Activated CD4-positive, alpha-beta memory T cell treated with anti-CD3 and anti-CD28 coated beads for 36 hours (primary cell): ENCODE measurements at regions not wholly inside any gene's neighbourhood (a gene's known extent, or its start where the extent isn't known, plus 50 kb on each side); places are given as distances from the start of the nearest gene placed in this dataset.

Experiments used
- CTCF ChIA-PET: fragments of 350-600 bp; sonication (Branson Sonifier 250); formaldehyde crosslinking; loops from one replicate; lab custom pipeline; 2021; ENCODE audit warnings: antibody characterized with exemption, inconsistent platforms; lab: Charles Lee
- POLR2A ChIA-PET: fragments of 350-600 bp; sonication (Branson Sonifier 250); formaldehyde crosslinking; loops from one replicate; lab custom pipeline; 2021; ENCODE audit warnings: antibody characterized with exemption; lab: Charles Lee
- DNase-seq: peaks from one replicate; pipeline ENCODE4 v3.0.0-alpha.2; 2020
- H3K27ac Mint-ChIP-seq: one replicate; pipeline ENCODE4 v1.8.0; 2021; ENCODE audit warnings: mixed read lengths
- H3K27me3 Mint-ChIP-seq: one replicate; pipeline ENCODE4 v1.8.0; 2021; ENCODE audit warnings: mixed read lengths
- H3K36me3 Mint-ChIP-seq: one replicate; pipeline ENCODE4 v1.8.0; 2021; ENCODE audit warnings: mixed read lengths
- H3K4me1 Mint-ChIP-seq: one replicate; pipeline ENCODE4 v1.8.0; 2021; ENCODE audit warnings: low read depth, mixed read lengths
- H3K4me3 Mint-ChIP-seq: one replicate; pipeline ENCODE4 v1.8.0; 2021; ENCODE audit warnings: mild to moderate bottlenecking, mixed read lengths
- H3K9me3 Mint-ChIP-seq: one replicate; pipeline ENCODE4 v1.8.0; 2021; ENCODE audit warnings: mixed read lengths
- intact Hi-C: fragments of 100-400 bp; cut with micrococcal nuclease; formaldehyde crosslinking; loops from one replicate; pipeline ENCODE4 v1.15.1; 2023

GRCh38 chr18:68098655-68099054, 582.1 kb upstream of the DSEL start:
- Mint-ChIP-seq H3K27ac (no peak overlapping the region), H3K27me3 (no peaks in the 10 kb centered on the region), H3K4me1 (no peaks in the 10 kb centered on the region), H3K36me3 (no peaks in the 10 kb centered on the region), H3K4me3 (no peak overlapping the region), H3K9me3 (no peaks in the 10 kb centered on the region)
- no peak for DNase-seq
- ChIA-PET CTCF (no interaction called here), POLR2A (no interaction called here)
- intact Hi-C loops: no loop called here

- Mint-ChIP-seq H3K27me3 (no peaks in the 10 kb centered on the region), H3K4me1 (no peaks in the 10 kb centered on the region), H3K9me3 (peaks cover 2% of the 10 kb centered on the region), H3K36me3 (no peaks in the 10 kb centered on the region), H3K4me3 (no peak overlapping the region), H3K27ac (no peak overlapping the region)
- CTCF ChIA-PET: no interaction called here
- POLR2A ChIA-PET: no interaction called here
- DNase-seq: no peak
- intact Hi-C loops: no loop called here
These were observed 570.0 kb upstream of the DSEL start for GRCh38 chr18:68086481-68086880.

- Mint-ChIP-seq H3K9me3 (peaks cover 2% of the 10 kb centered on the region), H3K4me1 (no peaks in the 10 kb centered on the region), H3K36me3 (no peaks in the 10 kb centered on the region), H3K27me3 (no peaks in the 10 kb centered on the region), H3K27ac (no peak overlapping the region), H3K4me3 (no peak overlapping the region)
- CTCF ChIA-PET: no interaction called here
- intact Hi-C loops: no loop called here
- DNase-seq: no peak
- POLR2A ChIA-PET: no interaction called here
These were observed 568.7 kb upstream of the DSEL start for GRCh38 chr18:68085251-68085650.

GRCh38 chr18:68083776-68084175, 567.3 kb upstream of the DSEL start:
- Mint-ChIP-seq H3K9me3 (peaks cover 2% of the 10 kb centered on the region), H3K27ac (no peak overlapping the region), H3K36me3 (no peaks in the 10 kb centered on the region), H3K27me3 (no peaks in the 10 kb centered on the region), H3K4me1 (no peaks in the 10 kb centered on the region), H3K4me3 (no peak overlapping the region)
- intact Hi-C loops: no loop called here
- CTCF ChIA-PET: no interaction called here
- POLR2A ChIA-PET: no interaction called here
- no peak for DNase-seq

- Mint-ChIP-seq H3K36me3 (no peaks in the 10 kb centered on the region), H3K4me3 (no peak overlapping the region), H3K4me1 (no peaks in the 10 kb centered on the region), H3K27me3 (no peaks in the 10 kb centered on the region), H3K27ac (no peak overlapping the region), H3K9me3 (peaks cover 2% of the 10 kb centered on the region)
- intact Hi-C loops: no loop called here
- CTCF ChIA-PET: no interaction called here
- DNase-seq: no peak
- POLR2A ChIA-PET: no interaction called here
These were observed 566.6 kb upstream of the DSEL start for GRCh38 chr18:68083131-68083530.

GRCh38 chr18:68072744-68073143, 556.2 kb upstream of the DSEL start:
- no peaks in the 10 kb centered on the region for H3K4me1 Mint-ChIP-seq
- intact Hi-C loops: no loop called here
- no peaks in the 10 kb centered on the region for H3K36me3 Mint-ChIP-seq
- DNase-seq: no peak
- no peak overlapping the region for H3K27ac Mint-ChIP-seq
- H3K27me3 Mint-ChIP-seq: no peaks in the 10 kb centered on the region
- H3K9me3 Mint-ChIP-seq: peaks cover 6% of the 10 kb centered on the region
- ChIA-PET POLR2A (no interaction called here), CTCF (no interaction called here)
- H3K4me3 Mint-ChIP-seq: no peak overlapping the region

- Mint-ChIP-seq H3K27me3 (no peaks in the 10 kb centered on the region), H3K4me1 (no peaks in the 10 kb centered on the region), H3K4me3 (no peak overlapping the region), H3K9me3 (peaks cover 8% of the 10 kb centered on the region), H3K27ac (no peak overlapping the region), H3K36me3 (no peaks in the 10 kb centered on the region)
- CTCF ChIA-PET: no interaction called here
- DNase-seq: no peak
- intact Hi-C loops: no loop called here
- POLR2A ChIA-PET: no interaction called here
These were observed 544.4 kb upstream of the DSEL start for GRCh38 chr18:68060871-68061270.

GRCh38 chr18:68056936-68057335, 540.4 kb upstream of the DSEL start:
- intact Hi-C loops: no loop called here

GRCh38 chr18:68054669-68055068, 538.1 kb upstream of the DSEL start:
- peaks cover 2% of the 10 kb centered on the region for H3K9me3 Mint-ChIP-seq
- intact Hi-C loops: no loop called here
- H3K4me3 Mint-ChIP-seq: no peak overlapping the region
- POLR2A ChIA-PET: no interaction called here
- no peak overlapping the region for H3K27ac Mint-ChIP-seq
- no peaks in the 10 kb centered on the region for H3K27me3 Mint-ChIP-seq
- no peaks in the 10 kb centered on the region for H3K4me1 Mint-ChIP-seq
- DNase-seq: no peak
- no peaks in the 10 kb centered on the region for H3K36me3 Mint-ChIP-seq
- CTCF ChIA-PET: no interaction called here

More at GRCh38 chr18:68056936-68057335, 540.4 kb upstream of the DSEL start:
- ChIA-PET POLR2A (no interaction called here), CTCF (no interaction called here)
- Mint-ChIP-seq H3K4me1 (no peaks in the 10 kb centered on the region), H3K36me3 (no peaks in the 10 kb centered on the region), H3K4me3 (no peak overlapping the region), H3K27me3 (no peaks in the 10 kb centered on the region), H3K27ac (no peak overlapping the region), H3K9me3 (peaks cover 2% of the 10 kb centered on the region)
- no peak for DNase-seq

GRCh38 chr18:68053290-68053689, 536.8 kb upstream of the DSEL start:
- no peak overlapping the region for H3K27ac Mint-ChIP-seq
- no peak overlapping the region for H3K4me3 Mint-ChIP-seq
- peaks cover 2% of the 10 kb centered on the region for H3K9me3 Mint-ChIP-seq
- H3K36me3 Mint-ChIP-seq: no peaks in the 10 kb centered on the region
- intact Hi-C loops: no loop called here
- CTCF ChIA-PET: no interaction called here
- H3K27me3 Mint-ChIP-seq: no peaks in the 10 kb centered on the region
- POLR2A ChIA-PET: no interaction called here
- no peak for DNase-seq
- no peaks in the 10 kb centered on the region for H3K4me1 Mint-ChIP-seq

GRCh38 chr18:68041327-68041726, 524.8 kb upstream of the DSEL start:
- no peak for DNase-seq
- no peaks in the 10 kb centered on the region for H3K9me3 Mint-ChIP-seq
- POLR2A ChIA-PET: no interaction called here
- H3K27ac Mint-ChIP-seq: no peak overlapping the region
- no peaks in the 10 kb centered on the region for H3K27me3 Mint-ChIP-seq
- no peaks in the 10 kb centered on the region for H3K36me3 Mint-ChIP-seq
- no peaks in the 10 kb centered on the region for H3K4me1 Mint-ChIP-seq
- H3K4me3 Mint-ChIP-seq: no peak overlapping the region
- intact Hi-C loops: no loop called here
- CTCF ChIA-PET: no interaction called here

GRCh38 chr18:68040198-68040597, 523.7 kb upstream of the DSEL start:
- H3K4me1 Mint-ChIP-seq: no peaks in the 10 kb centered on the region
- ChIA-PET POLR2A (no interaction called here), CTCF (no interaction called here)
- H3K27ac Mint-ChIP-seq: no peak overlapping the region
- intact Hi-C loops: no loop called here
- no peak for DNase-seq
- no peaks in the 10 kb centered on the region for H3K36me3 Mint-ChIP-seq
- no peaks in the 10 kb centered on the region for H3K27me3 Mint-ChIP-seq
- no peaks in the 10 kb centered on the region for H3K9me3 Mint-ChIP-seq
- no peak overlapping the region for H3K4me3 Mint-ChIP-seq

GRCh38 chr18:68035774-68036522, 519.4 kb upstream of the DSEL start:
- Mint-ChIP-seq H3K4me3 (no peak overlapping the region), H3K36me3 (no peaks in the 10 kb centered on the region), H3K27ac (no peak overlapping the region), H3K4me1 (no peaks in the 10 kb centered on the region), H3K9me3 (no peaks in the 10 kb centered on the region), H3K27me3 (no peaks in the 10 kb centered on the region)
- no peak for DNase-seq
- CTCF ChIA-PET: no interaction called here
- POLR2A ChIA-PET: no interaction called here
- intact Hi-C loops: no loop called here
